Fibroblast of lung (primary cell): ENCODE measurements at regions not wholly inside any gene's neighbourhood (a gene's known extent, or its start where the extent isn't known, plus 50 kb on each side); places are given as distances from the start of the nearest gene placed in this dataset.

Experiments
- EZH2 ChIP-seq: IDR thresholded peaks from 2 replicates; pipeline ENCODE4 v1.5.1; 2012; ENCODE audit warnings: low read length, control low read depth, mild to moderate bottlenecking; ENCODE audit errors: missing control alignments
- TF ChIP-seq, protein P1 (sequence below), 2 donors: IDR thresholded peaks in 1 of 2; conservative IDR thresholded peaks in 1 of 2; 1 replicate in 1 of 2; 2 replicates in 1 of 2; pipeline ENCODE4 v1.5.1; 2011 to 2012; ENCODE audit warnings: low read length in 2 of 2, control low read depth in 1 of 2, inconsistent platforms in 1 of 2, low read depth in 1 of 2, mild to moderate bottlenecking in 1 of 2

DNA sequence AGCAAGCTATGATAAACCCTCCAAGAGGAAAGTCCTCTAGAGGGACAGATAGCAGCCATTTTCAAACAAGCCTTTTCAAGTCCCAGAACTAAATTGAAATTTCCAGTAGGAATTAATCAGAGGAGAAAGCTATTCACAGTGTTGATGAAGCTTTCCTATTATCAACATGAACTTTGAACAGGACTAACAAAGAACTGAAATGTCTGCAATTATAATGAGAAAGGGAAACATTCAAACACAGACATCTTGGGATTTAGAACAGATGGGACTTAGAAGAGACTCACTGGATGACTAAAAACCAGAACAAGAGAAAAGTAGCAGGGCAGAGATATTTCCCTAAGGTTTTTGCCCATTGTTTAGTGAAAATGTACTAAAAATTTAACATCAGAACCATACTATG, 622.1 kb upstream of the UBE2E2 start:
- TF ChIP-seq EZH2: no peak
- TF ChIP-seq, protein P1, sequence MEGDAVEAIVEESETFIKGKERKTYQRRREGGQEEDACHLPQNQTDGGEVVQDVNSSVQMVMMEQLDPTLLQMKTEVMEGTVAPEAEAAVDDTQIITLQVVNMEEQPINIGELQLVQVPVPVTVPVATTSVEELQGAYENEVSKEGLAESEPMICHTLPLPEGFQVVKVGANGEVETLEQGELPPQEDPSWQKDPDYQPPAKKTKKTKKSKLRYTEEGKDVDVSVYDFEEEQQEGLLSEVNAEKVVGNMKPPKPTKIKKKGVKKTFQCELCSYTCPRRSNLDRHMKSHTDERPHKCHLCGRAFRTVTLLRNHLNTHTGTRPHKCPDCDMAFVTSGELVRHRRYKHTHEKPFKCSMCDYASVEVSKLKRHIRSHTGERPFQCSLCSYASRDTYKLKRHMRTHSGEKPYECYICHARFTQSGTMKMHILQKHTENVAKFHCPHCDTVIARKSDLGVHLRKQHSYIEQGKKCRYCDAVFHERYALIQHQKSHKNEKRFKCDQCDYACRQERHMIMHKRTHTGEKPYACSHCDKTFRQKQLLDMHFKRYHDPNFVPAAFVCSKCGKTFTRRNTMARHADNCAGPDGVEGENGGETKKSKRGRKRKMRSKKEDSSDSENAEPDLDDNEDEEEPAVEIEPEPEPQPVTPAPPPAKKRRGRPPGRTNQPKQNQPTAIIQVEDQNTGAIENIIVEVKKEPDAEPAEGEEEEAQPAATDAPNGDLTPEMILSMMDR (conservative IDR thresholded peaks at IDR 0.05 in 1 of 2, IDR thresholded peaks at IDR 0.05 in 1 of 2; ENCODE audit: low read depth in 1 of 2, low read length in 2 of 2): no peak
